ENCODE measurements at regions not wholly inside any gene's neighbourhood (a gene's known extent, or its start where the extent isn't known, plus 50 kb on each side); places are given as distances from the start of the nearest gene placed in this dataset.

- TF ChIP-seq CTCF (conservative IDR thresholded peaks at IDR 0.05; ENCODE audit: low read length) (no peak), EZH2phosphoT487 (IDR thresholded peaks at IDR 0.05; ENCODE audit: borderline replicate concordance, low read depth, low read length) (no peak)
Observed at GRCh38 chr13:105799155-105799554, 736.3 kb downstream of the EFNB2 start.

All from OCI-LY7 (cell line).